Fibroblast of lung (primary cell): ENCODE measurements at regions not wholly inside any gene's neighbourhood (a gene's known extent, or its start where the extent isn't known, plus 50 kb on each side); places are given as distances from the start of the nearest gene placed in this dataset.

Experiments used
- DNase-seq, 2 donors: peaks; one replicate each; pipeline versions ENCODE4 v3.0.0 to v3.0.0-alpha.2; 2010; ENCODE audit warnings: low read depth in 2 of 2
- H2AFZ ChIP-seq: 2 replicates; pipeline ENCODE4 v1.5.1; 2012; ENCODE audit warnings: low read length, control low read depth, inconsistent platforms
- H3K27ac ChIP-seq: 2 replicates; pipeline ENCODE4 v1.5.1; 2011; ENCODE audit warnings: low read length, control low read depth; ENCODE audit not compliant: insufficient read depth
- H3K27me3 ChIP-seq: 2 replicates; pipeline ENCODE4 v1.5.1; 2011; ENCODE audit warnings: mild to moderate bottlenecking, low read length; ENCODE audit not compliant: control insufficient read depth, insufficient read depth
- H3K36me3 ChIP-seq: 2 replicates; pipeline ENCODE4 v1.5.1; 2011; ENCODE audit warnings: low read length; ENCODE audit not compliant: control insufficient read depth, insufficient read depth
- H3K4me1 ChIP-seq: 2 replicates; pipeline ENCODE4 v1.5.1; 2011; ENCODE audit warnings: low read length; ENCODE audit not compliant: control insufficient read depth, insufficient read depth; ENCODE audit errors: extremely low read depth
- H3K4me2 ChIP-seq: 2 replicates; pipeline ENCODE4 v1.5.1; 2011; ENCODE audit warnings: low read length, control low read depth; ENCODE audit not compliant: insufficient read depth; ENCODE audit errors: extremely low read depth
- H3K4me3 ChIP-seq, 4 experiments: fragments of 200-600 bp in 1 of 4; sonication (generic) in 1 of 4; replicated peaks in 1 of 4; 2 replicates each; pipeline ENCODE4 v1.5.1; 2011 to 2016; ENCODE audit warnings: low read length in 4 of 4, low read depth in 3 of 4, mild to moderate bottlenecking in 3 of 4, control low read depth in 2 of 4, inconsistent platforms in 1 of 4, mixed read lengths in 1 of 4; ENCODE audit not compliant: insufficient read depth in 1 of 4; ENCODE audit errors: control extremely low read depth in 1 of 4
- H3K79me2 ChIP-seq: 2 replicates; pipeline ENCODE4 v1.5.1; 2012; ENCODE audit warnings: mild to moderate bottlenecking, low read length, inconsistent platforms; ENCODE audit not compliant: control insufficient read depth, insufficient read depth
- H3K9ac ChIP-seq: 2 replicates; pipeline ENCODE4 v1.5.1; 2011; ENCODE audit warnings: mild to moderate bottlenecking, low read length, control low read depth; ENCODE audit not compliant: insufficient read depth
- H3K9me3 ChIP-seq: 2 replicates; pipeline ENCODE4 v1.5.1; 2012; ENCODE audit warnings: low read depth, low read length; ENCODE audit not compliant: control insufficient read depth, insufficient read depth
- H4K20me1 ChIP-seq: 2 replicates; pipeline ENCODE4 v1.5.1; 2011; ENCODE audit warnings: low read length; ENCODE audit not compliant: control insufficient read depth, insufficient read depth; ENCODE audit errors: extremely low read depth
- CTCF ChIP-seq, 2 donors: IDR thresholded peaks in 1 of 2; conservative IDR thresholded peaks in 1 of 2; 1 replicate in 1 of 2; 2 replicates in 1 of 2; pipeline ENCODE4 v1.5.1; 2011 to 2012; ENCODE audit warnings: low read length in 2 of 2, control low read depth in 1 of 2, inconsistent platforms in 1 of 2, low read depth in 1 of 2, mild to moderate bottlenecking in 1 of 2
- EZH2 ChIP-seq: IDR thresholded peaks from 2 replicates; pipeline ENCODE4 v1.5.1; 2012; ENCODE audit warnings: low read length, control low read depth, mild to moderate bottlenecking; ENCODE audit errors: missing control alignments

GRCh38 chr17:63136369-63137012, 170.5 kb downstream of the TANC2 start:
- no peak overlapping the region for H3K9ac ChIP-seq
- H2AFZ ChIP-seq: no peak overlapping the region
- no peaks in the 10 kb centered on the region for H3K79me2 ChIP-seq
- H3K36me3 ChIP-seq: no peaks in the 10 kb centered on the region
- H3K4me2 ChIP-seq: no peak overlapping the region
- H3K9me3 ChIP-seq: no peaks in the 10 kb centered on the region
- no peaks in the 10 kb centered on the region for H3K27me3 ChIP-seq
- no peaks in the 10 kb centered on the region for H4K20me1 ChIP-seq
- H3K27ac ChIP-seq: no peak overlapping the region
- no peak overlapping the region for H3K4me3 ChIP-seq
- no peaks in the 10 kb centered on the region for H3K4me1 ChIP-seq
- DNase-seq: no peak
- TF ChIP-seq CTCF (conservative IDR thresholded peaks at IDR 0.05 in 1 of 2, IDR thresholded peaks at IDR 0.05 in 1 of 2; ENCODE audit: low read depth in 1 of 2, low read length in 2 of 2) (no peak), EZH2 (no peak)

- Histone ChIP-seq H4K20me1 (no peaks in the 10 kb centered on the region), H3K27ac (no peak overlapping the region), H3K27me3 (no peaks in the 10 kb centered on the region), H3K36me3 (no peaks in the 10 kb centered on the region), H3K79me2 (no peaks in the 10 kb centered on the region), H2AFZ (no peak overlapping the region), H3K4me1 (no peaks in the 10 kb centered on the region), H3K9ac (no peak overlapping the region), H3K4me2 (no peak overlapping the region), H3K4me3 (no peak overlapping the region), H3K9me3 (no peaks in the 10 kb centered on the region)
- TF ChIP-seq EZH2 (no peak), CTCF (conservative IDR thresholded peaks at IDR 0.05 in 1 of 2, IDR thresholded peaks at IDR 0.05 in 1 of 2; ENCODE audit: low read depth in 1 of 2, low read length in 2 of 2) (no peak)
- DNase-seq: no peak
Observed at GRCh38 chr17:63137163-63137562, 171.1 kb downstream of the TANC2 start.

GRCh38 chr17:63138713-63139112, 172.7 kb downstream of the TANC2 start:
- Histone ChIP-seq H2AFZ (no peak overlapping the region), H3K79me2 (no peaks in the 10 kb centered on the region), H3K4me1 (no peaks in the 10 kb centered on the region), H3K36me3 (no peaks in the 10 kb centered on the region), H3K27ac (no peak overlapping the region), H3K27me3 (no peaks in the 10 kb centered on the region), H3K9ac (no peak overlapping the region), H3K9me3 (no peaks in the 10 kb centered on the region), H3K4me3 (no peak overlapping the region), H4K20me1 (no peaks in the 10 kb centered on the region), H3K4me2 (no peak overlapping the region)
- peak; percentile 22 to 56 for DNase-seq
- no peak for TF ChIP-seq CTCF (conservative IDR thresholded peaks at IDR 0.05 in 1 of 2, IDR thresholded peaks at IDR 0.05 in 1 of 2; ENCODE audit: low read depth in 1 of 2, low read length in 2 of 2)
- TF ChIP-seq EZH2: no peak
